ENCODE measurements at regions not wholly inside any gene's neighbourhood (a gene's known extent, or its start where the extent isn't known, plus 50 kb on each side); places are given as distances from the start of the nearest gene placed in this dataset.
A peak's percentile ranks its signal among the peaks of the same experiment; 100 is the strongest.
"Not testable (repeated sequence)": the region's sequence is repeated elsewhere in the genome, so short reads cannot be mapped to it uniquely, and the experiment has no call there.

DNA sequence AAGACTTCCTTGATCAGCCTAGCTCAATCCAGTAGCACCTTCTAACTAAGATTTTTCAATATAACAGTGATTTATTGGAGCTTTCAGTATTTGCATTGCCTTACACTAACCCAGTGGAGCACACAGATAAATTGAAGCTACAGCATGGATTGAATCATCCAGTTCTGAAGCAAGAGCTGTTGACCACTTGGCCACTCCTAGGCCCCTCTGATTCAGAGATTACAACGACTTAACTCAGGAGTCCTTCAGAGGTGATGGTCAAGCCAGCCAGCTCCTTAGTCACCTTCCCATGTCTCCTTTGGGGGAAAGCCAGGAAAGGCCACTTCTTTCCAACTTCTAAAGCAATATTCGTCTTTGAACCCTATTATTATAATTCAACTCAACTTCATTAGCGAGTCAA, 151.8 kb downstream of the TENT5C start:
- peak; percentile 57 for DNase-seq

DNA sequence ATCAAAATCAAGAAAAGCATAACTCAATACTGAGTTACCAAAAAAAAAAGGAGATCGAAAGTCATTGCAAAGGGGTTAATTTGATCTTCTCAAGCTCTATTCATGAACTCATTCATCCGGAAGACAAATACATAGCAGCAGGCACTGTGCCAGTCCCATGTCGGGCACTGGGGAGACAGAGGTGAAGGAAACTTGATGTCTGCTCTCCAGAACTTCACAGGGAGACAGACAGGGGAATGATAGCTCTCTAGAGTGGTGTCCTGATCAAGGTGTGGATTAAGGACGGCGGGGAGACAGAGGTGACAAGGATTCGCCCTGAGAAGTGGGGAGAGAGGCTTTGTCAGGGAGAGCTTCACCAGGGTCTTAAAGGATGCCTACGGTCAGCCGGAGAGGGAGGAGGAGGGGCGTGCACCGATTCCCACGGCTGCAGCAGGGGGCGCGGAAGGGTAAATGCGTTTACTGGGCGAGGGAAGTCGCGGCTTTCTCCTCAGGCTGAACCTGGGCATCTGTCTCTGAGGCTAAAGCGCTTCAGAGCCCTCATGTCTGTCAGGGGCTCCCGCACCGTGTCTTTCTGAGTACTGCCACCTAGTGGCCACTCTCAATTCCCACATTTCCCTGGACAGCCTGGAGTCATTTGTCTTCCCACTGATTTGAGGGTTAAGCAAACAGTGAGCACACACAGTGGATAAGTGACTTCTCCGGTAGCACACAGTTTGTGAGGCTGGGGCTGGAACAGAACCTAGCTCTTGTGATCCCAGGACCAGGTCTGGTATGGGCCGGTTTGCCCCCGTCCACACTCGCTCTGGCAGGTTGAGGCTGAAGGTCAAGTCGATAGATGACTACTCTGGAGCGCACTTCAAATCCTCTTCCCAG, 152.8 kb downstream of the TENT5C start:
- peak; percentile 79 for DNase-seq

- no peak for DNase-seq
Measured at GRCh38 chr1:117759535-117759934, 153.7 kb downstream of the TENT5C start.

GRCh38 chr1:117760069-117760468, 154.2 kb downstream of the TENT5C start:
- no peak for DNase-seq

- DNase-seq: no peak
Measured at GRCh38 chr1:117760485-117760884, 154.6 kb downstream of the TENT5C start.

DNA sequence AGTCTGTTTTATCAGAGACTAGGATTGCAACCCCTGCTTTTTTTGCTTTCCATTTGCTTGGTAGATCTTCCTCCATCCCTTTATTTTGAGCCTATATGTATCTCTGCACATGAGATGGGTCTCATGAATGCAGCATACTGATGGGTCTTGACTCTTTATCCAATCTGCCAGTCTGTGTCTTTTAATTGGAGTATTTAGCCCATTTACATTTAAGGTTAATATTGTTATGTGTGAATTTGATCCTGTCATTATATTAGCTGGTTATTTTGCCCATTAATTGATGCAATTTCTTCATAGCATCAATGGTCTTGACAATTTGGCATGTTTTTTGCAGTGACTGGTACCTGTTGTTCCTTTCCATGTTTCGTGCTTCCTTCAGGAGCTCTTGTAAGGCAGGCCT, 161.7 kb downstream of the GDAP2 start:
- not testable (repeated sequence) for DNase-seq

DNA sequence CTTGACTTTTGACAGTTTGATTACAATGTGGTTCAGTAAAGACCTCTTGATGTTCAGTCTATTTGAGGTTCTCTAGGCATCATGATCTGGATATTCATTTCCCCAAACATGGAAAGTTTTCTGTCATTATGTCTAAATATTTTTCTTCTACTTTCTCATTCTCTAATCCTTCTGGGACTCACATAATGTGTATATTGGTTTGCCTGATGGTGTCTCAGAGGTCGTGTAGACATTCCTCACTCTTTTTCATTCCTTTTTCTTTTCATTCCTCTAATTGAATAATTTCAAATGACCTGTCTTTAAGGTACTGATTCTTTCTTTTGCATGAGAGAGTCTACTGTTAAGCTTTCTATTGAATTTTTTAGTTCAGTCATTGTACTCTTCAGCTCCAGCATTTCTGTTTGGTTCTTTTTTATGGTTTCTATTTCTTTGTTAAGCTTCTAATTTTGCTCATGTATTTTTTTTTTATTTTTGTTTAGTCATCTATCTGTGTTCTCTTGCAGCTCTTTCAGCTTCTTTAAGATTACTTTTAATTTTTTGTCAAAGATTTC, 158.4 kb downstream of the GDAP2 start:
- no peak for DNase-seq

DNA sequence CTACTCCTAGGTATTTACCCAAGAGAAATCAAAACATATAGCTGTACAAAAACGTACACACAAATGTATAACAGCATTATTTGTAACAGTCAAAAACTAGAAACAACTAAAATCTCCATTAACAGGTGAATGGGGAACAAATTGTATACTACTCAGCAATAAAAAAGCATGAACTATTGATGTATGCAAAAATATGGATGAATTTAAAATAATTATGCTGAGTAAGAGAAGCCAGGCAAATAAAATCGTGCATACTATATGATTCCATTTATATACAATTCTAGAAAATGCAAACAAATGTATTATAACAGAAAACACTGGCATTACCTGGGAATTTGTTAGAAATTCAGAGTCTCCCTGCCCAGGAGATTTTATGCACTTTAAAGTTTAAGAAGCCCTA, 150.1 kb downstream of the GDAP2 start:
- no peak for DNase-seq

DNA sequence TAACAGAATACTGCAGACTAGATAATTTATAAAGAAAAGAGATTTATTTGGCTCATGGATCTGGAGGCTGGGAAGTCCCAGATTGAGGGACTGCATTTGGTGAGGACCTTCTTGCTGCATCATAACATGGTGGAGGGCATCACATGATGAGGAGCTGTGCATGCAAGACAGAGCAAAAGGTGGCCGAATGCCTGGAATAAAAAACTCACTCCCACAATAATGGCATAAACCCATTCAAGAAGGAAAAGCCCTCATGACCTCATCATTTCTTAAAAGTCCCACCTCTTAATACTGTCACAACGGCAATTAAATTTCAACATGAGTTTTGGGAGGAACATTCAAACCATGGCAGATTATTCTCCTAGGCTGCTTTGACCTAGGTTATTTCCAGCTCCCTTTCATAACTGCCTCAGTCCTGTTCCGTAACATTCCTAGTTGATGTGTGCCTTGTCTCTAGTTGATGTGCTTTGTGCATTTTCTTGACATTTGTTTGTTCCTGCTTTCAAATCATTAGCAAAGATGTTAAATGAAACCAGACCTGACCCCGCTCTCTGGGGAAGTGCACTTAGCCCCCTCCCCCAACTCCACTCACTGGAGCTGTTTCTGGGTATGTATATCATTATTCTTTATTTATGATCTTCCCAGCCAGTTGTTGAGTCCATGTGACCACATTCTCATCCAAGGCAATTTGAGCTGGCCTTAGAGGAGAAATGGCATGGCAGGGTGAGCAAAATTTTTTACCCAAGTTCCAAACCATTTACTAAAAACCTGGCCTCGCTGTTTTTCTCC, 148.5 kb downstream of the GDAP2 start:
- peak; percentile 58 for DNase-seq

GRCh38 chr1:117782056-117782455, 147.4 kb downstream of the GDAP2 start:
- DNase-seq: no peak

DNA sequence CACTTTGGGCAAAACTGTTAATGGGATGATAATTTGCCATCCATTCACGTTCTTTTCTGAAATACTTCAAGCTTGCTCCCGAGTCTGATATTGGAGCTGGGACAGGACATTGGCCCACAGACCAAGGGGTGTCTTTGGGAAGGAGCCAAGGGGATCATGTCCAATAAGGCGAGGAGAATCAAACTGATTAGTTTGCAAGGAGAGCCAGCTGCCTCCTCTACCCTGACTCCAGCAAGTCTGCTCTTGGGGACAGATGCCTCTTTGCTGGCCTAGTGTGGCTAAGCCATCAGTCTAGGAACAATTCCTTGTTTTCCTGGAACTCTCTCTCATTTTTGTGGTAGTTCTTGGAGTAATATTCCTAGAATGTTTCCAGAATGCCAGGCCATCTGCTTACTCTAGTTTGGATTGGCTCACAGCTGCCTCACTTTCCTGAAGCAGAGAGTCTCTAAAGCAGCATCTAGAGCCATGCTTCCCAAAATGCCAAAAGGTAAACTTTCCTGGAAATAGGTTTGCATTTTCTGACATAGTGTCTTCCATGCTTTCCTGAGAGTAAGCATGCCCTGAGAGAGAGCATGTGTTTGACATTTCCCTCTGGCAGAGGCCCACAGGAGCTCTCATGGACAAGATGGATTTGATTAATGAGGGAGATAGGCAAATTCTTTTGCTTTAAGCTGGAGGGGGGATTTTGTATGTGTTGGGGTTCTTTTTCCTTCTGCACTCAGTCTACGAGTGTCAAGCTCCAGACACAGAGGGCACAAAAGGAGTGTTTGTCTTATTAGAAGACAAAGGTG, 145.6 kb downstream of the GDAP2 start:
- DNase-seq: no peak

- no peak for DNase-seq
Measured at GRCh38 chr1:117788014-117788413, 141.4 kb downstream of the GDAP2 start.

GRCh38 chr1:117793413-117793812, 136.0 kb downstream of the GDAP2 start:
- no peak for DNase-seq

- peak; percentile 69 for DNase-seq
Measured at GRCh38 chr1:117794073-117794472, 135.3 kb downstream of the GDAP2 start.

- DNase-seq: peak; percentile 90
Measured at GRCh38 chr1:117795190-117795589, 134.2 kb downstream of the GDAP2 start.

DNA sequence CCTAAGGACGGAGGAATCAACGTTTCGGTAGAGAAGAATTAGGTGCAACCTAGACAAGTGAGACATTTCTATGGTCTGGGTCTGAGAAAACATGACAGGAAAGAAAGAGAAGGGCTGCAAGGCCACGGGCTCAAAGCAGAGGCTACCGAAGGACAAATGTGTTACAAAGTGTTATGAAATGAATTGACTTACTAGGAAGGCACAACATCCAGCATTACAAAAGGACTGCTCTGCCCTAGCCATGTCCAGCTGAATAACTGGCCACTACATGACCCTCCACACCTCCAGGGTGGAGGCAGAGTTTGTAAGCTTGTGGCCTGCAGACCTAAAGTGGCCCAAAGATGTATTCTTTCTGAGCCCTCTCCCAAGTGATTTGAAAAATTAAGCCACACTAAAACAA, 133.6 kb downstream of the GDAP2 start:
- DNase-seq: no peak

GRCh38 chr1:117796226-117796625, 133.2 kb downstream of the GDAP2 start:
- no peak for DNase-seq

GRCh38 chr1:117798550-117798949, 130.9 kb downstream of the GDAP2 start:
- no peak for DNase-seq

GRCh38 chr1:117802531-117803257, 126.7 kb downstream of the GDAP2 start:
- DNase-seq: no peak

DNA sequence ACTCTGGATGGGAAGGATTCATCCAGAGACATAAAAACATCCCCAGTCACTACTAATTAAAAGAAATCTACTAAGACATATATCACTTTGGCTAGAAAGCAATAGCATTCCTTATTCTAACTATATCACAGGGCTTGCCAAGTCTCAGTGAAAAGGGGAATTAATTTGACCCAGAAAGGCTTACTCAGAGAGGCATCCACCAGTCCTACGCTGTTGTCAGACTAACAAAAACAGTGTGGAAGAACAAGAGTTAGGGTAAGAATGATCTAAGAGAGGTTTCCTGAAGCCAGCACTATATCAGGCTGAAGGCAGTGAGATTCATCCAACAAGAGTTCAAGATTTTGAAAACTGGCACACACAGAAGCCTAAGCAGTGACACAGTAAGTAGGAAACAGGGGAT, 126.1 kb downstream of the GDAP2 start:
- DNase-seq: peak; percentile 47

- no peak for DNase-seq
Measured at GRCh38 chr1:117809764-117810163, 119.7 kb downstream of the GDAP2 start.

GRCh38 chr1:117810553-117810952, 118.9 kb downstream of the GDAP2 start:
- DNase-seq: peak; percentile 41
